MM.1S (cell line): ENCODE measurements at regions not wholly inside any gene's neighbourhood (a gene's known extent, or its start where the extent isn't known, plus 50 kb on each side); places are given as distances from the start of the nearest gene placed in this dataset.

ENCODE experiments used
- CTCF ChIP-seq: fragments of 300-600 bp; sonication (generic); IDR thresholded peaks from 2 replicates; pipeline ENCODE4 v1.5.1; 2016; ENCODE audit warnings: antibody characterized with exemption, low read length, mixed read lengths
- EZH2 ChIP-seq: fragments of 300-600 bp; sonication (generic); optimal IDR thresholded peaks from 2 replicates; pipeline ENCODE3; 2017; ENCODE audit warnings: low read depth, mild to moderate bottlenecking, antibody characterized with exemption, low read length, mixed read lengths

- TF ChIP-seq CTCF: no peak
- no peak for TF ChIP-seq EZH2
Measured at GRCh38 chr1:58095183-58095582, 451.3 kb downstream of the OMA1 start.
